RWPE1 (cell line): ENCODE measurements at regions not wholly inside any gene's neighbourhood (a gene's known extent, or its start where the extent isn't known, plus 50 kb on each side); places are given as distances from the start of the nearest gene placed in this dataset.

Experiments used
- CTCF ChIA-PET: fragments of 350-600 bp; sonication (Branson Sonifier 250); formaldehyde crosslinking; extraction: SDS; loops from one replicate; lab custom pipeline; 2021; lab: Yijun Ruan, JAX
- POLR2A ChIA-PET: fragments of 400-600 bp; formaldehyde crosslinking; extraction: SDS; loops from one replicate; lab custom pipeline; 2020; ENCODE audit warnings: antibody characterized with exemption; ENCODE audit not compliant: low non-redundant PET; lab: Yijun Ruan, JAX
- DNase-seq: peaks from one replicate; pipeline ENCODE4 v3.0.0; 2012; ENCODE audit warnings: low spot score
- H3K27ac ChIP-seq: fragments of 450-650 bp; 2 replicates; pipeline ENCODE4 v1.5.1; 2017
- TF ChIP-seq, protein P1 (sequence below): fragments of 450-650 bp; conservative IDR thresholded peaks from 2 replicates; pipeline ENCODE4 v1.5.1; 2017; ENCODE audit warnings: low read depth, mild to moderate bottlenecking

DNA sequence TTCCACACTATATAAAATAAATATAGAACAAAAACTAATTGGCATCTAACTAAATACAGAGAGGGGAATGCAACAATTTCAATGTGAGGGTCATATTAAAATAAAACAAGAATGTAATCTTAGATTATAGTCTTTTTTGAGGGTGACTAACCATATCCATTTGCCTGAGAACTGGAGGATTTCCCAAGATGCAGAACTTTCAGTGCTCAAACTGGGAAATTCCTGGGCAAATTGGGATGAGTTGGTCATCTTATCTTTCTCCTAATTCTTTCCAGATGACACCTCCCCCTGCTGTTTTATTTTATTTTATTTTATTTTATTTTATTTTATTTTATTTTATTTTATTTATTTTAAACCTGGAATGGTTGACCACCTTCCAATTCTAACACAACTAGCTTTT lies 846.2 kb downstream of the SLC4A3 start:
- H3K27ac ChIP-seq, result no peak overlapping the region
- TF ChIP-seq, protein P1, sequence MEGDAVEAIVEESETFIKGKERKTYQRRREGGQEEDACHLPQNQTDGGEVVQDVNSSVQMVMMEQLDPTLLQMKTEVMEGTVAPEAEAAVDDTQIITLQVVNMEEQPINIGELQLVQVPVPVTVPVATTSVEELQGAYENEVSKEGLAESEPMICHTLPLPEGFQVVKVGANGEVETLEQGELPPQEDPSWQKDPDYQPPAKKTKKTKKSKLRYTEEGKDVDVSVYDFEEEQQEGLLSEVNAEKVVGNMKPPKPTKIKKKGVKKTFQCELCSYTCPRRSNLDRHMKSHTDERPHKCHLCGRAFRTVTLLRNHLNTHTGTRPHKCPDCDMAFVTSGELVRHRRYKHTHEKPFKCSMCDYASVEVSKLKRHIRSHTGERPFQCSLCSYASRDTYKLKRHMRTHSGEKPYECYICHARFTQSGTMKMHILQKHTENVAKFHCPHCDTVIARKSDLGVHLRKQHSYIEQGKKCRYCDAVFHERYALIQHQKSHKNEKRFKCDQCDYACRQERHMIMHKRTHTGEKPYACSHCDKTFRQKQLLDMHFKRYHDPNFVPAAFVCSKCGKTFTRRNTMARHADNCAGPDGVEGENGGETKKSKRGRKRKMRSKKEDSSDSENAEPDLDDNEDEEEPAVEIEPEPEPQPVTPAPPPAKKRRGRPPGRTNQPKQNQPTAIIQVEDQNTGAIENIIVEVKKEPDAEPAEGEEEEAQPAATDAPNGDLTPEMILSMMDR, result no peak
- CTCF ChIA-PET, result no interaction called here
- DNase-seq, result no peak
- POLR2A ChIA-PET, result no interaction called here

DNA sequence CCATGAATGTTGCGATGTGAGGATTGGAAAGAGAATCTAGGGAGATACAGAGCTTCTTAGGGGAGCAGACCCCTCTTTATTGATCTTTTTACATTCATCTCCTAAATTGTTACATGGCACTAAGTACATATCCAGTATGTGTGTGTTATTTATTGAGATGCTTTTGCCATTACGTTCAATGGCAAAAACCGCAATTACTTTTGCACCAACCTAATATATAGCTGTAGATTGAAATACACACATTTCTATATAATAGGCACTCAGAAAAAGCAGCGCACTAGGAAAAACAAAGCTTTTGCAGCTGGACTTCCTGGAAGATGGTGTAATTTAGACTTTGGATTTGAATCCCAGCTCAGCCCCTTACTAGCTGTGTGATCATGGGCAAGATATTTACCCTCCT lies 849.4 kb downstream of the SLC4A3 start:
- CTCF ChIA-PET, result no interaction called here
- POLR2A ChIA-PET, result no interaction called here
- TF ChIP-seq, protein P1, result no peak

DNA sequence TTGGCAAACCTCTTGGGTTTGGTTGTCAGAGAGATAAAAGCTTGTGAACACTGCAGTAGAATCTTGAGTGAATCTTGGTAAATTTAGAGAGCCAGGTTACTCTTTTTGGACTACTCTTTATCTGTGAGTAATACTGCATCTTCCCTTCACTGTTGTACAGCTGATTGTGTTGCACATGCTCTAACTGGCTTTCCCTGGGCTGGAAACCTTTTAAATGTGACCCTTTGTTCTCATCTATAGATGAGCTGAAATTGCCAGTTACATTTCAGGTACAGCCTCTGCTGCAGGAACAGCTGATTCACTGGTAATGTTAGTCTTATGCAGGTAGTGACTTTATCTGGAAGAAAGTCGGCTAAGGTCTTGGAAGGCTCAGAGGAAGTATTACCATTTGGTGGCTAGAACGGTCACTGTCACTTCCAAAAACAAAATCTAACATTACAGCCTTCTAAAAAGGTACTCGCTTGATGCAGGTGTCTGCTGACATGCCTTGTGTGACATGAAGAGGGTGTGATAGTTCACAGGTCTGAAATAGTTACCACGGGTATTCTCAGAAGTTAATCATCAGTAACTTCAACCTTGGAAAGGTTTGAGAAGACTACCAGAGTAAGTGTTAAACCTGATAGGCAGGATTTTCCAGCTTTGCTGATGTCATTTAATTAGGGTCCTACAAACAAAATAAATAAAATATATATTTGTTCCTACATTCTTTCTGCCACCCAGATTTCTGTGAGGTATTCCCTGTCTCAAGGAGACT lies 851.1 kb downstream of the SLC4A3 start:
- DNase-seq, result no peak
- ChIA-PET CTCF (no interaction called here), POLR2A (no interaction called here)
- no peak overlapping the region for H3K27ac ChIP-seq
- TF ChIP-seq, protein P1, result no peak

More for the DNA sequence above, 849.4 kb downstream of the SLC4A3 start:
- no peak overlapping the region for H3K27ac ChIP-seq
- no peak for DNase-seq

DNA sequence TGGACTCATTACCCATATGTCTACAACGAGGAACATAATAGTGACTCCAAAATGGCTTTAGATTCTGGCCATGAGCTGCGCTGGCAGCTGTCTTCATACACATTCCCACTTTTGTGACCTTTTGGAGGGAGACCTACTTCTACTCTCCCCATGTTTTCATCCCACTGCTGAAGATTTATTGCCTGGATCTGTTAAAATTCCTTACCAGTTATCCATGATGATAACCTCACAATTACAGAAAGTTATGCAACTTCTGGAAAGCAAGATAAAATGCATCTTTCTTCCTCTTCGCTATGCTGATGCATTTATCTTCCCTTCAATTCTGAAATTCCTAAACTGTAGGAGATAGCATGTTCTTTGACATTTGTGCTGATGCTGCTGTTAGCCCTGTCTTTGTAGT lies 855.3 kb downstream of the SLC4A3 start:
- no peak overlapping the region for H3K27ac ChIP-seq
- CTCF ChIA-PET, result no interaction called here
- DNase-seq, result no peak
- POLR2A ChIA-PET, result no interaction called here
- TF ChIP-seq, protein P1, result no peak

- TF ChIP-seq, protein P1, result no peak
- DNase-seq, result no peak
- ChIA-PET CTCF (no interaction called here), POLR2A (no interaction called here)
- no peak overlapping the region for H3K27ac ChIP-seq
Measured at GRCh38 chr2:220489121-220489520, 861.7 kb downstream of the SLC4A3 start.

DNA sequence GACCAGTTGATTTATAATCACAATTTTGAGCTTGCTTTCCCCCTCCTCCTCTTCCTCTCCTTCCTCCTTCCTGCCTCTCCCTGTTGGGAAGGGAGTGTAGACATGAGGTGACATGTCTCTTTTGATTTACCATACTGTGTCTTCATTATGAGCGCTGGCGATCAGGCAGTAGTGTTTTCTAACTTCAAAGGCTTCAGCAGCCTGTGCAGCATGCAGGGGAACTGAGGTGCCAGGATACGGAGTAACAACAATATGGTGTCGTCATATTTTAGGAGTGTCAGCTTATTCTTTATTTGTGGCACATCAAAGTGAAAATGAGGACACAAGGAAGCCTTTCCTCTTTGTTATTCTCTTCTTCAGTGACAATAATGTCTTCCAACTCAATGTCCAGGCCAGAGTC lies 864.2 kb downstream of the SLC4A3 start:
- CTCF ChIA-PET, result interaction anchor here (0.6 kb wide), 1 partner anchor 612 kb away, joined by 4 read pairs; no protein-coding TSS in a partner anchor
- no peak overlapping the region for H3K27ac ChIP-seq
- DNase-seq, result no peak
- POLR2A ChIA-PET, result no interaction called here
- TF ChIP-seq, protein P1, result no peak
